ENCODE measurements at regions not wholly inside any gene's neighbourhood (a gene's known extent, or its start where the extent isn't known, plus 50 kb on each side); places are given as distances from the start of the nearest gene placed in this dataset.
"Not testable (repeated sequence)": the region's sequence is repeated elsewhere in the genome, so short reads cannot be mapped to it uniquely, and the experiment has no call there.

DNA sequence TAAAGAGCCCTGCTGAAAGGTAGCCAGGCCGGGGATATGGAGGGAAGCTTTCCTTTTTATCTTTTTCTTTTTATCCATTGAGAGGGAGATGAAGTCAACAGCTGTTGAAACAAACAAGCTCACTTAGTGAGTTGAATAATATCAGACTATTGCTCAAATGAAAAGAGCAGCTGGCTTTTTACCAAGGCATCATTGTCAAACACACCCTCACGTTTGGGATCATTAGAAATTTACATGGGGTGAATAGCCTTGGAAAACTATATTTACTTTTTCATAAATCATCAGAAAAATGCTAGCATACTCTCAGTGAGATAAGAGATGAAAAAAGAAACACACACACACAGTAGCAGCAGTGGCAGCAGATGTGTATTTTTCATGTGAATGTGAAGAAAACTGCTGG is 71.5 kb upstream of the HNMT start:
- no peak for DNase-seq

DNA sequence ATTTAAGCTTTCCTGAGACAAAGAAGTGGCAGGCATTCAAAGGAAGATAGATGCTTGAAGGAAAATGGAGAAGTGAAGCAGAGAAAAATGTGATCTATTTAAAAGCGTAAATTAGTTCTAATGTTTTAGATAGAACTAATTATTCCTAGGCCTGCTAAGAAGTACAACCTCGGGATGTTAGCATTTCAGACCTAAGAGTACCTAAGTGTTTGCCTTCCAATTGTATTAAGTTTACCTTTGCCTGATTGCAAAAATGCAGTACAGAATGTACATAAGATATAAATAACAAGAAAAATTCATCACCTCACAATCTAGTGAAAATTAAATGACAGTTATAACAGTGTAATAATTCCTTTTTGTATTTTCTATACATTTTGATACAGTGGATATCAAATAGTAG is 71.1 kb upstream of the HNMT start:
- no peak for DNase-seq

- no peak for DNase-seq
Measured at GRCh38 chr2:137896467-137896866, 67.8 kb upstream of the HNMT start.

DNA sequence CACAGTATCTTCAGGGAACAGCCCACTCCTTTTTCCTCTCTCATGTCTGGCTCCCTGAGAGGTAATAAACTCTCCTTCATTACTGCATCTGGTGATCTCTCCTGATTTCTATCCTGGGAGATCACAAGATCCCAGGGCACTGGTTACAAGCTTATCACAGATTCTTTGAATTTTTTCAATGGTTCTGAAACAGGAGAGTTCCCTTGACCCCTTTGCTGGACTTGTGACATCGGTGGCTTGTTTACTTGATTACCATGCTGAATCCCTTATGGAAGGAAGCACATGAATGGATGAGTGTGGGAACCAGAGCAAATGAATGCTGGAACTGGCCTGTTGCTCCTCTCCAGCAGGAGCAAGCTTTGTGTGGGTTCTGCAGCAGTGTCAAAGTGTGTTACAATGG is 67.2 kb upstream of the HNMT start:
- DNase-seq: no peak

GRCh38 chr2:137900421-137901141 is 63.7 kb upstream of the HNMT start:
- no peak for DNase-seq

DNA sequence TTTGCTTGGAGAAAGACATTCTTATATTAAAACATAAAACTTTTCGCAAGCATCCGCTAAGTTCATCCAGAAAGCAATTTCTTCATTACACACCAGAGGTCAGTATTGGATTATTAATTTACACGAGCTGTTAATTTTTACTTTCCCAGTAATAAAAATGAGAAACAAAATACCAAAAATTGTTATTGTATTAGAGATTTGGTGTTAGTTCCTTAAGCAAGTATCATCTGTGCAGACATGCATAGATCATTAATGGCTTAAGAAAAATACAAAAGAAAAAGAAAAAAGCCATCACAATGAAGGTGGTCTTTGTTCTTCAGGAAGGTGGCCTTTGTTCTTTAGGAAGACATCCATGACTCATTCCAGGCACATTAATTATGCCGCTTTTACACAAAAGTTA is 53.6 kb upstream of the HNMT start:
- no peak for DNase-seq

DNA sequence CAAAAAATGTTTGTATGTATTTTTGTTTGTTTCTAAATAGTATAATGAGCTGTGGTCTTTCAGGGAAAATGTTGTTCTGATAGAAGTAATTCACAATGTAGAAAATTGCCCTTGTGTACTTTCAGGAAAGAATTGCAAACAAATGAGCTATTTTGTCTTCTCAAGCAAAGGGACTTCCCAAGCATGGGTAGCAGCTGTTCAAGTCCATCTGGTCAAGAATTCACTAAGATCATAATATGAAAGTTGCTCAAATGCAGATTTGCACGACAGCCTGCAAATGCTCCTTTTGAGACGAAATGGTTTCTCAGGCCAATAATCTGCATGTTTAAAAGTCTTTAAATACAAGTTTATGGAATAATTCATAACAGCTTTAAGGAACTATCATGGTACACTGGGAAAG is 51.9 kb upstream of the HNMT start:
- DNase-seq: no peak

DNA sequence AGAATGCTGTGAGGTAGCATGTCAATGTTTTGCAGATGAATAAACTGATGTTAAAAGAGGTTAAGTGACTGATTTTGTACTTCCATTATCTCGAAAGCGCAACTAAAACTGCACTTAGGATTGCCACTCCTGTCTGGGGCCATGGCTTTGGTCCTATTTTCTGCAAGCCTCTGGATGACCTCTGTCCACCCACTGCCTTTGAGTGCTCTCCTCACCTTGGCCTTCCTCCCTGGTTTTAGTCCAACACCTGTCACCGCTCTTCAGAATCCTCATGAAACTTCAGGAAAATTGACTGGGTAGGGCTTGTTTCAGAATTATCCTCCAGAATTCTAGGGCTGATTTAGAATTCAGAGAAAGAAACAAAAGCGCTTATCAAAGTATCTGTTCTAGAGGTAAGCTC is 51.1 kb upstream of the HNMT start:
- DNase-seq: no peak

DNA sequence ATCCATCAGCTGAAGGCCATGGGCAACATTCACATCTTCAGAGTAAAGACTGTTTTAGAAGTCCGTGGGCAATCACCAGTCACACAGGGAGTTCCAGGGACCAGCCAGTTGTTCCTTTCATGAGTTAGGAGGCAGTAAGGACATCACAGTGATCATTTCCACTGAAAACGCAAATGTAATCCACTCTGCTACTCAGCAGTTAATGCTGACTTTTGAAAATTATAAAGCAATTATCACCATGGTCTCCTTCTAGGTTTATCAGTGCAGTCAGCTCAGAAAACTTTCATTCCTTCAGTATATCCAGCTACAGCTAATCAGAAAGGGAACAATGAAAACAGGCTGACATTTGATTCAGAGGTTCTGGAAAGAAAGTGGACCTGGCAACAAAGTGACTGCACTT is 50.6 kb upstream of the HNMT start:
- not testable (repeated sequence) for DNase-seq
